Retina (tissue), 1 donor: ENCODE measurements at regions not wholly inside any gene's neighbourhood (a gene's known extent, or its start where the extent isn't known, plus 50 kb on each side); places are given as distances from the start of the nearest gene placed in this dataset.

Experiments used
- DNase-seq: peaks from one replicate; pipeline ENCODE4 v3.0.0-alpha.2; 2016

DNA sequence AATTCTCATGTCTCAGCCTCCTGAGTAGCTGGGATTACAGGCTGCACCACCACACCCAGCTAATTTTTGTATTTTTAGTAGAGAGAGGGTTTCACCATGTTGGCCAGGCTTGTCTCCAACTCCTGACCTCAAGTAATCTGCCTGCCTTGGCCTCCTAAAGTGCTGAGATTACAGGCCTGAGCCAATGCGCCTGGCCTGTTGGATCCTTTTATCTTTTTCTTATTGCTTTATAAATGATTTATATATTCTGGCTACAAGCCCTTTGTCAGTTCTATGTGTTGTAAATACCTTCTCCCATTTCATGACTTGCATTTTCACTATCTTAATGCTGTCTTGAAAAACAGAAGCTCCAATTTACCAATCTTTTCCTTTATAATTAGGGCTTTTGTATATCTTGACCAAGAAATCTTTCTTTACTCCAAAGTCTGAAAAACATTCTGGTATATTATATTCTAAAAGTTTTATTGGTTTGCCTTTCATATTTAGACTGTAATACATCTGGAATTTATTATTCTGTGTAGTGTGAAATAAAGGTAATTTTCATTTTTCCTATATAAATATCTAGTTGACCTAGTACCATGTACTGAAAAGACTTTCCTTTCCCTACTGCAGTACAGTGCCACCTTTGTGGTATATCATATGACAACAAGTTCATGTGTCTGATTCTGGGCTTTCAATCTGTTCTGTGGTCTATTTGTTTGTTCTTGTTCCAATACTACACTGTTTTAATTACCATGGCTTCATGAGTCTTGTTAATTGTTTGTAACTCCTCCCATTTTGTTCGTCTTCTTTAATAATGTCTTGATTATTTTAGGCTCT is 52.9 kb upstream of the RNU6-1 start:
- no peak for DNase-seq

DNA sequence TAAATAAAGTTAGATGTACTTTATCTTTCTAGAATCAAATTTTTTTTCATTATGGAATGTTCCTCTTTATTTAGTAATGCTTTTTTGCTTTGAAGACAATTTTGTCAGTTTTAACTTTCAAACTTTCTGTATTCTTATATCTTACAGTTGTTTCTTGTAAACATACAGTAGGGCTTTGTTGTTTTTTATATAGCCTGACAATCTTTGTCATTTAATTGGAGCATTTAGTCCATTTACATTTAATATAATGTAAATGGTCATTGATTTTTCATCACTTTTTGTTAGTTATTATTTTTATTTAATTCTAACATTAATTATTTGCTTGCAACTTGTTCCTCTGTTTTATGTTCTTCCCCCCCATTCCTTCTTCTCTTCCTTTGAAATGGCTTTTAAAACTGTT is 55.4 kb upstream of the RNU6-1 start:
- no peak for DNase-seq

DNA sequence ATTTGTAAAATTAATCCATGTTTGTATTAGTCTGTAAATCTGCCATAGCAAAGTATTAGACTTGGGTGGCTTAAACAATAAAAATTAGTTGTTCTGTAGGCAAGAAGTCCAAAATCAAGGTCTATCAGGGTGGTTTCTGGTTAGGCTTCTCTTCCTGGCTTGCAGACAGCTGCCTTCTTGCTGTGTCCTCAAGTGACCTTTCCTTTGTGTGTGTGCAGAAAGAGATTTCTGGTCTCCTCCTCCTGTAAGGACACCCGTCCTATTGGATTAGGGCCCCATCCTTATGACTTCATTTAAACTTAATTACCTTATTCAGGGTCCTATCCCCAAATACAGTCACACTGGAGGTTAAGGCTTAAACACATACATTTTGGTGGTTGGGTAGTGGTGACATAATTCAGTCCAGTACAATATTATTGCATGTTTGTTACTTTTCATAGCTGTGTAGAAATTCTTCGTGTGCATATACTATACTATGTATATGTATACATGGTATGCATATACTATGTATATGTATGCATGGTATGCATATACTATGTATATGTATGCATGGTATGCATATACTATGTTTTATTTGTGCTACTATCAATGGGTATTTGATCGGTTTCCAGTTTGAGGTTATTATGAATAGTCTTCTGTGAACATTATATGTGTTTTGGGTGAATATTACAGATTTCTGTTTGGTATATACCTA is 57.9 kb upstream of the RNU6-1 start:
- no peak for DNase-seq

GRCh38 chr15:67899596-67900283 is 59.9 kb upstream of the RNU6-1 start:
- DNase-seq, result no peak

DNA sequence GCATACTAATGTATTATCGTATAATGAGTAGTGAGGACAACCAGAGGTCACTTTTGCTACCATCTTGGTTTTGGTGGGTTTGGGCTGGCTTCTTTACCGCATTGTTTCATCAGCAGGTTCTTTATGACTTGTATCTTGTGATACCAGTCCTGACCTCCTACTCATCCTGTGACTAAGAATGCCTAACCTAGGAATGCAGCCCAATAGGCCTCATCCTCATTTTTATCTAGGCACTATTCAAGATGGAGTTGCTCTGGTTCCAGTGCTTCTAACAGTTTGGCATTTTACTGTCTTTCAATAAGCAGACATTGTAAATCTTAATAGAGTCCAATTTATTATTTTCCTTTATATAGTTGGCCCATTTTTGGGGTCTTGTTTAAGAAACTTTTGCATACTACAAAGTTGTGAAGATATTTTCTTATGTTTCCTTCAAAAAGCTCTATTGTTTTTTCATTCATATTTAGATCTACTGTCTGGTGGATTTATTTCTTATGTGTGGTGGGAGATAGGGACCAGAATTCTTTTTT is 60.8 kb upstream of the RNU6-1 start:
- no peak for DNase-seq

DNA sequence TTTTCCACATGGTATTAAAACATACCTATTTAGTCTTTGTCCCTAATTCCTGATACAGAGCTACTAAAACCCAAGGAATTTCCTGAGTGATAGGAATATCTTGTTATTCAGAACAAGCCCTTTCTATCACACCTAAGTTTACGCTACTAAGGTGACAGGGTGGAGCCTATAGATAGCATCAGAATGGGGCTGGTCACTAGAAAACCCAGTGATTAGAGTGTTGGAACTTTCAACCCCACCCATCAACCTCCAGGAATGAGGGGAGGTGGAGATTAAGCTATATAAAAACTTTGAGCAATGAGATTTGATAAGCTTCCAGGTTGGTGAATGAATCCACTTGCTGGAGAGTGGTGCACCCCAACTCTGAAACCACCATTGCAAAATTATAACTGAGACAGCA is 62.1 kb upstream of the RNU6-1 start:
- no peak for DNase-seq

GRCh38 chr15:67902579-67903009 is 62.7 kb upstream of the RNU6-1 start:
- no peak for DNase-seq

GRCh38 chr15:67903708-67904107 is 63.9 kb upstream of the RNU6-1 start:
- DNase-seq, result no peak

DNA sequence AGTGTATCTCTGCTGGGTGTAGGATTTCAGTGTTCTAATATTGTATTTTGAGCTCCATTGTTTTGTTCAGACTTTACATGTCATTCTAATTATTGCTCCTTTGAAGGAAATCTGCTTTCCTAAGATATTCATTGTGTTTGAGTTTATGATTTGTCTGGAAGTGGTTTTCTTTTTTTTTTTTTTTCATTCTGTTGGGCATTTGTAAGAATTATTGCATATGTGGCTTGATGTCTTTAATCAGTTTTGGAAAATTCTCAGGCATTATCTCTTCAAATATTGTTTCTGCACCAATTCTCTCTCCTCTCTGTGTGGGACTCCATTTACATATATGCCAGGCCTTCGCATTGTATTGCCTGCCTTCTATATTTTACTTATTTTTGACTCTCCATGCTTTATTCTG is 65.8 kb upstream of the RNU6-1 start:
- no peak for DNase-seq

DNA sequence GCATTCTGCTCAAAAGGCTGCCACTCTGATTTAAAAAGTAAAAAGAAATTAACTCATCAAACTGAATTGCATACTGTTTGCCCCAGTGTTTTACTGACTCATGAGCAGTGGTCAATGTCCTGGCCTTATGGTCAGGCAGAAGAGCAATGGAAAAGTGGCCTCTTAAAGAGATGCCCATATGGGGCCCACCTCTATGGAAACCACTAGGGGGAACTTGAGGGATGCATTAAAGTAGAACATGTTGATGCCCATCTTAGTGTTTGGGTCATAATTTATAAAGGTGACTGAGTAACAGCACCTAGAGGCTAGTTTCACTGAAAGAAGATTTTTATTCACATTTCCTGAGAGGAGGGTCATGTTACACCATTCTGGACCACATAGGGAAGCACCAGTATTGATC is 66.5 kb upstream of the RNU6-1 start:
- no peak for DNase-seq

DNA sequence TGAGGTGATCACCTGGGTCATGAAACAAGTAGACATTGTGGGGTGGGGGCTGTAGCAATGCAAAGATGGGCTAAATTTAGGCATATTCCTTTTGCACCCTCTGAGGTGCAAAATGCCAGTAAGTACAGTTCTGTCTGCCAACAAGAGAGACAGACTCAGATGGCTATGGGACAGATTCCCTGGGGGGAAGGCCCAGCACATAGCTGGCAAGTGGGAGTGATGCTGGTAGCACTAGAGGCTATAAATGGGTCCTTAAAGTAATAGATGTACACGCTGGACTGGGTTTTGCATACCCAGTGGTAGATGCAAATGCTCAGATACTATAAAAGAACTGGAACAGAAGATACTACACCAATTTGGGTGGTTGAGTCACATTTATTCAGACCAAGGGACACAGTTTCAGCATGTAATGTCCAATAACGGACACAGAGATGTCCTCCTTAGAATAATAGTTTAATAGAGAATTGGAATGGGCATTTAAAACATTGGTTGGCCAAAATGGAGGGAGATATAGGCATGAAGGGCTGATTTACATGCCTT is 67.4 kb upstream of the RNU6-1 start:
- no peak for DNase-seq

DNA sequence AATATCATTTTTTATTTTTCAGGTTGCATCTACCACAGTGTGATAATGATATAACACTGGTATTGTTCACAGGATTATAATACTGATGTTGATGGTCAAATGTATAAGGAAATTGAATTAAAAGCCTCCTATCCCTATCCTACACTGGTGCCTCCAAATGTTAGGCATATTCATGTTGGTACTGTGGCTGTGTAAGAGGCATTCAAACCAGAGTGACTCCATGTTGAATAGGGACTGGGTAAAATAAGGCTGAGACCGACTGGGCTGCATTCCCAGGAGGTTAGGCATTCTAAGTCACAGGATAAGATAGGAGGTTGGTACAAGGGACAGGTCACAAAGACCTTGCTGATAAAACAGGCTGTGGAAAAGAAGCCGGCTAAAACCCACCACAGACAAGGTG is 68.9 kb upstream of the RNU6-1 start:
- DNase-seq, result no peak

DNA sequence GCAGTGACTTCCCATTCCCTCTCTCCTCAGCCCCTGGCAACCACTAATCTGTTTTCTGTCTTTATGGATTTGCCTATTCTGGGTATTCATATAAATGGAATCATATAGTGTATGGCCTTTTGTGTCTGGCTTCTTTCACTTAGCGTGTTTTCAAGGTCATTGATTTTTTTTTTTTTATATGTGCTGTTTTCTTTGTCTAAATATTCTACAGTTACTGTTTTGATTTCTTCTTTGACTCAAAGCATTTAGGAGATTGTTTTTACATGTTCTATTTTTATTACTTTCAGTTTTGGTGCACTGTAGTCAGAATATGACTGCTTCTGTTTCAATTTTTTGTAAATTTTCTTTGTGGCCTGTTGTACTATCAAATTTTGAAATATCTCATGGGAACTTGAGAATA is 71.9 kb upstream of the RNU6-1 start:
- DNase-seq, result no peak

- DNase-seq, result no peak
These were observed 74.2 kb upstream of the RNU6-1 start for GRCh38 chr15:67914028-67914427.

DNA sequence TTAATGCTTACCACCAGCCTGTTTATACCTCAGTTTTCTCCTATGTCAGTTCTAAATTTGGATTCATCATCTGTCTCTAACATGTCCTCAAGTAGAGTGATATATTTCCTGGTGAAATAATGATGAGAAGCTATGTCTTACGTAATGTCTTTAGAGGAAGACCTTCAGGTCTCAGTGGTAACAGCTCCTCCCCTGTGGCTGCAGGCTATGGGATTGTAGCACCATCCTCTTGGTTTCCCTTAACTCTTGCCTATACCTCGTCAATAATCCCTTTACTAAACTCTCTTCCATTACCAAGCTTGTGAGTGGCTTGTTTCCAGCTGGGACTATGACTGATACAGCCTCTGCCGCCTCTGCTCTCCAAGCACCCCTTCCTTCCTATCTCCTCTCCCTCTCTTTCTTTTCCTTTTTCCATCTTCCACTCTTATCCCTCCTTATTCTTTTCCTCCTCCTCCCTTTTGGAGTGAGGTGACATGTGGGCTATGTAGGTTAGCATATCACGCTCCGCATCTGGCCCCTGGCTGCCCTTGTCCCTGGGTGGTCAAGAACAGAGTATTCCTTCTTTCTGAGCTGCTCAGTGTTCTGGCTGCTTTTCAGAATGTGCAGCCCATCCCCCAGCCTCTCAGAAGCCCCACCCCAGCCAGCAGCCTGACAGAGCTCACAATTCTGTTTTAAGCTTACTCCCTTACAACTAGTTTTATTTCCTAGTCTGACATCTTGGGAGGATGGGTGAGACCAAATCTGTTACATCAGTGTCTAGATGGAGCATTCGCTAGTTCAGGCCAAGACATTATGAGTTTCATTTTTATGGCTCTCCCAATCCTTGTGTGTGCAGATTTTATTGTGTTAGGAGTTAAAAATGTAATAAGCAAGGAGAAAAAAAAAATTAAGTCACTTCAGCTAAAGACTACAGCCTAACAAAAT is 75.0 kb upstream of the RNU6-1 start:
- DNase-seq, result peak; percentile 73

DNA sequence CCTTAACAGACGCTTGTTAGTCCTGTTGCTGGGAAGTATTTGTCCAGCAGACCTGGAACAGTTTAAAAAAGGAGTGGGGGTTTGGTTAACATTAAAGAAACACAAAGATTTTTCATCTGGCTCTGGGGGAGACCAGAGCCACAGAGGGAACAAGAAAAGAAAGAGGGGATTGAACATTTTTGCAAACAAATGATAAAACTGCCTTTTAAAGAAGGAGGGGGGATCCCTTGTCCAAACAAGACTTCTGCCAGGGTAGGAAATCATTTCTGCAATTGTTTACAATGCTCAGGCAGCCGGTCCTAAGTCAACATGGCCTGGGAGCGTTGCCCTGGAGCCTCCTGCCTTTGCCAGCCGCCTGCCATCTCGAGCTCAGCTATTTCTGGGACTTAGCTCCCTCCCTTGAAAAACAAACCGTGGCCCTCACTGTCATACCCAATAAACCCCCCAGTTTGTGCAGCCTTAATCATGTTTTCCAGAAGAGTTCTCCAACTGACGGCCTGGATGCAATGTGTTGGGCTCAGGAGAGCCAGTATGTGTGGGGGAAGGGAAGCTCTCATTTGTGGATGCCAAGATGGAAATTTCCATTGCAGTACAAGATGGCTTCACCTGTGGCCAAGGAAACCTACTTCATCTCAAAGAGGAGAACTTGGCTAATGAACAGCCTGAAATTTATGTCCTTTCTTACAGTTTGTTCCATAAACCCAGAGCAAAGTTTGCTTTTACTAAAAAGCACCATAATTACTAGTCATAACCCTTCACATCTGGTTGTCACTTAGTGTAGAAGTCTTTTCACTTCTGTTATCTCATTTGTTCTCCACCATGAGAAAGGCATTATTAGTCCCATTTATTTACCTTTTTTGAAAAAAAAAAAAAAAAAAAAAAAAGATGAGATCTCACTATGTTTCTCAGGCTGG is 75.9 kb upstream of the RNU6-1 start:
- peak; percentile 65 for DNase-seq

- no peak for DNase-seq
These were observed 76.7 kb upstream of the RNU6-1 start for GRCh38 chr15:67916565-67916964.

DNA sequence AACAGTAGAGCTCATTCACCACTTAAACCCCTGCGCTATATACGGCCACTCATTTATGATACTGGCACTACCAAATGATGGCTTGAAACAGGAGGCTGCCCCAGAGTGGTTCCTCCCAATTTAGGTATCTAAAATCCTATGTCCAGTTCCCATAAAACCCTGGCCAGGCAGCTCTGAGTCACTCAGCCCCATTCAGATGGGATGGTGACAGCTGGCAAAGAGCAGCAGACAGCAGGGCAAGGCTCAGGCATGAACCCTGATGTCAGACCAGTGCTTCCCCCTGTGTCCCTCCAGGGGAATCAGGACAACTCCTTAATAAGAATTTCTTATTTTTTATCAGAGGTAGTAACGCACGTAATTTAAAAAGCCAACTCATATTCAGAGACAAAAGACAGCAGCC is 77.2 kb upstream of the RNU6-1 start:
- peak; percentile 26 for DNase-seq

GRCh38 chr15:67917636-67918035 is 77.8 kb upstream of the RNU6-1 start:
- no peak for DNase-seq

GRCh38 chr15:67918205-67918861 is 78.5 kb upstream of the RNU6-1 start:
- no peak for DNase-seq
